ENCODE measurements at regions not wholly inside any gene's neighbourhood (a gene's known extent, or its start where the extent isn't known, plus 50 kb on each side); places are given as distances from the start of the nearest gene placed in this dataset.

DNA sequence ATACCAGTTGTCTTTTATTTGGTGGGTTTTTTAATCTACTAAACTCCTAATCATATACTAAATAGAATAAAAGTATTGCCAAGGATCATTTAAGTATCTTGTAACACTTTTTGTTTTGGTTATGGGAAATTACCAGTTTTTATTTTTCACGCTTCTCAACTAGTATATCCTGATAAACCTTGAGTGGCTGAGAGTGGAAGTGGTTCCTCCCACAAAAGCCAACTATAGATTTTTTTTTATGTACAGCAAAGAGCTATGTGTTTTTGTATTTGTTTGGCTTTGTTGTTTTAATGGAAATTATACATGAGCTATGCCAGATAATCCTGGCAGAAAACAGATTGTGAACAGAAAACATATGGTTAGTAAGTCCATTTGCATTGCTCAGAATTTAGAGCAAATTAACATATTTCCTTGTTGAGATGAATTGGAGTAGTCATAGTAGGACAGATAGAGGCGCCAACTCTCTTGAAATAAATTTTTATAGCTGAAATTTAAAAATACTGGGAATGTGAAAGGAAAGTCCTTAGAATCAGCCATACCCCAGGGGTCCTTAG, 60.9 kb upstream of the PSMA6 start:
- TF ChIP-seq, protein P1, sequence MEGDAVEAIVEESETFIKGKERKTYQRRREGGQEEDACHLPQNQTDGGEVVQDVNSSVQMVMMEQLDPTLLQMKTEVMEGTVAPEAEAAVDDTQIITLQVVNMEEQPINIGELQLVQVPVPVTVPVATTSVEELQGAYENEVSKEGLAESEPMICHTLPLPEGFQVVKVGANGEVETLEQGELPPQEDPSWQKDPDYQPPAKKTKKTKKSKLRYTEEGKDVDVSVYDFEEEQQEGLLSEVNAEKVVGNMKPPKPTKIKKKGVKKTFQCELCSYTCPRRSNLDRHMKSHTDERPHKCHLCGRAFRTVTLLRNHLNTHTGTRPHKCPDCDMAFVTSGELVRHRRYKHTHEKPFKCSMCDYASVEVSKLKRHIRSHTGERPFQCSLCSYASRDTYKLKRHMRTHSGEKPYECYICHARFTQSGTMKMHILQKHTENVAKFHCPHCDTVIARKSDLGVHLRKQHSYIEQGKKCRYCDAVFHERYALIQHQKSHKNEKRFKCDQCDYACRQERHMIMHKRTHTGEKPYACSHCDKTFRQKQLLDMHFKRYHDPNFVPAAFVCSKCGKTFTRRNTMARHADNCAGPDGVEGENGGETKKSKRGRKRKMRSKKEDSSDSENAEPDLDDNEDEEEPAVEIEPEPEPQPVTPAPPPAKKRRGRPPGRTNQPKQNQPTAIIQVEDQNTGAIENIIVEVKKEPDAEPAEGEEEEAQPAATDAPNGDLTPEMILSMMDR (IDR thresholded peaks at IDR 0.05; ENCODE audit: low read depth, low read length, missing control alignments): no peak
- DNase-seq (ENCODE audit: extremely low read depth, low read depth): no peak
- H3K4me3 ChIP-seq (replicated peaks; ENCODE audit: low read depth, low read length): no peak overlapping the region

DNA sequence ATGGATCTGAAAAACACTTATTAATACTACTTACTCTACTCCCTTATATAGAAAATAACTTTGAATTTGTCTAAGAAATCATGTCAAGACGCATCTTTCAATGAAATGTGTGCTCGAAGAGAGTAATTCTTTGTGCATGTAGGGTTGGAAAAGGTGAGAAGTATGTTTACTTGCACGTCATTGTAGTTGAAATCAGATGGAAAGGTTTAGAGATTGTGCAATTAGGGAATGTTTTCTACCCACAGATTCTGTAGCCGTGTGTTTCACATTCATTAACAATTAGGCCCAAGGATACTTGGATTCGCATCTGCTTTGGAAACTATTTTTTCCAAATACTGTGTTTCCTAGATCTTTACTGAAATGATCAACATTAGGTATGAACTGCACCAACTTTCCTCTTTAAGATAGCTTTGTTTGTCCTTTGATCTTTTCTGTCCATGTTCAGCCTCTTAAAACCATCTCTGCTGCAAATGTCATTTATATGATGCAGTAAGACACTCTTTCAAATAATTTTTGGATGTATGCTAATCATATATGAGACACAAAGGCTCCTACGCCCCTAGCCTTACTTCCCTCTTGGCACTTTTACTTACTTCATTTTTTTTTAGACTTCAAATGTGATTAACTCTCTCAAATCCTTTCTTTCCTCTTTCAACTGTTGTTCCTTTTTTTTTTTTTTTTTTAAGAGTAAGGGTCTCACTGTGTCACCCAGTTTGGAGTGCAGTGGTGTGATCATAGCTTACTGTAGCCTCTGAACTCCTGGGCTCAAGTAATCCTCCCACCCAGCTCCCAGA, 58.0 kb upstream of the PSMA6 start:
- no peak overlapping the region for H3K4me3 ChIP-seq (replicated peaks; ENCODE audit: low read depth, low read length)
- TF ChIP-seq, protein P1 (IDR thresholded peaks at IDR 0.05; ENCODE audit: low read depth, low read length, missing control alignments): no peak
- peak; percentile 10 for DNase-seq (ENCODE audit: extremely low read depth, low read depth)

DNA sequence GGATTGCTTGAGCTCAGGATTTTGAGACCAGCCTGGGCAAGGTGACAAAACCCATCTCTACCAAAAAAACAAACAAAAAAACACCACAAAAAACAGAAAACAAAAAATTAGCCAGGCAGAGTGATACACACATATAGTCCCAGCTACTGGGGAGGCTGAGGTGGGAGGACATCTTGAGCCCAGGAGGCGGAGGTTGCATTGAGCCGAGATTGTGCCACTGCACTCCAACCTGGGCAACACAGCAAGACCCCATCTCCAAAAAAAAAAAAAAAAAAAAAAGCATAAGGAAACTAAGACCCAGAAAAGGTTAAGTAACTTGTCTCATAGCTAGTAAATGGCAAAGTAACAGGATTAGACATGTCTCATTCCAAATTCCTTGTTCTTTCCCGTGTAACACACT, 56.3 kb upstream of the PSMA6 start:
- TF ChIP-seq, protein P1 (IDR thresholded peaks at IDR 0.05; ENCODE audit: low read depth, low read length, missing control alignments): no peak
- no peak overlapping the region for H3K4me3 ChIP-seq (replicated peaks; ENCODE audit: low read depth, low read length)
- no peak for DNase-seq (ENCODE audit: extremely low read depth, low read depth)

DNA sequence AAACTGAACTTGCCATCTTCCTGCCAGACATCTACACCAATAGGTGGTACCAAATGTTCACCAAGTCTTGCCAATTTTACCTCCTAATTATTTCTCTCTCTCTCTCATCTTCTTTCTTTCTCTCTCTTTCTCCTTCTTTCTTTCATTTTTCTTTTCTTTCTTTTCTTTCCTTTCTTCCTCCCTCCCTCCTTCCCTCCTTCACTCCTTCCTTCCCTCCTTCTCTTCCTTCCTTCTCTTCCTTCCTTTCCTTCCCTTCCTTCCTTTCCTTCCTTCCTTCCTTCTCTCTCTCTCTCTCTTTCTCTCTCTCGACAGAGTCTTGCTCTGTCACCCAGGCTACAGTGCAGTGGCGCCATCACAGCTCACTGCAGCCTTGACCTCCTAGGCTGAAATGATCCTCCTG, 55.4 kb upstream of the PSMA6 start:
- no peak for DNase-seq (ENCODE audit: extremely low read depth, low read depth)
- no peak overlapping the region for H3K4me3 ChIP-seq (replicated peaks; ENCODE audit: low read depth, low read length)
- TF ChIP-seq, protein P1 (IDR thresholded peaks at IDR 0.05; ENCODE audit: low read depth, low read length, missing control alignments): no peak

DNA sequence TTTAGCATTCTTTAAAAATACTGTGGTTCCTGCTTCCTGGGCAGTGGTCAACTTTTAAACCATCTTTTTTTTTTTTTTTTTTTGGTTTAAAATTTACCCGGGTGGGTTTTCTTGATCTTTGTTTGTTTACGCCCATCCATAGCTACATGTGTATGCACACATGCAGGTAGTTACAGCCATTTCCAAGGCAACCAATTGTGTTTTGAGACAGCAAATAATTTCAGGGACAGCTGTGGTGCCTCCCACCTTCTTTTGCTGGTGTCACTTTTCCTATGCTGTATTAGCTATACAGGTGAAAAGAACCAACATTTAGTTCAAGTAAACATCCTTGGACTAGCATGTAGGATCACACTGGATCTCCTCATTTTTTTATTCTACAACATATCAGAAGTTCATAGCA, 52.0 kb upstream of the PSMA6 start:
- H3K4me3 ChIP-seq (replicated peaks; ENCODE audit: low read depth, low read length): no peak overlapping the region
- TF ChIP-seq, protein P1 (IDR thresholded peaks at IDR 0.05; ENCODE audit: low read depth, low read length, missing control alignments): no peak
- no peak for DNase-seq (ENCODE audit: extremely low read depth, low read depth)

All from HFF-Myc (cell line).